SK-N-SH treated with all-trans-retinoic acid at 6 μM for 48 hours (cell line): ENCODE measurements at regions not wholly inside any gene's neighbourhood (a gene's known extent, or its start where the extent isn't known, plus 50 kb on each side); places are given as distances from the start of the nearest gene placed in this dataset.

Experiments
- CREB5 ChIP-seq: fragments of 250-450 bp; sonication (Bioruptor Pico); IDR thresholded peaks from 2 replicates; pipeline ENCODE4 v1.5.1; 2020; ENCODE audit warnings: low read depth, mild to moderate bottlenecking, moderate library complexity
- GLIS3 ChIP-seq: fragments of 250-450 bp; sonication (Bioruptor Pico); IDR thresholded peaks from 2 replicates; pipeline ENCODE4 v1.5.0; 2020; ENCODE audit warnings: mild to moderate bottlenecking, moderate library complexity
- ISL1 ChIP-seq: fragments of 250-450 bp; sonication (Bioruptor Pico); IDR thresholded peaks from 2 replicates; pipeline ENCODE4 v2.1.2; 2022; ENCODE audit warnings: mild to moderate bottlenecking, moderate library complexity
- PATZ1 ChIP-seq: fragments of 250-450 bp; sonication (Bioruptor Pico); IDR thresholded peaks from 2 replicates; pipeline ENCODE4 v1.8.0; 2020; ENCODE audit warnings: mild to moderate bottlenecking, moderate library complexity, borderline replicate concordance
- POU6F1 ChIP-seq: fragments of 250-450 bp; sonication (Bioruptor Pico); IDR thresholded peaks from 2 replicates; pipeline ENCODE4 v1.8.0; 2021; ENCODE audit warnings: low read depth, mild to moderate bottlenecking, moderate library complexity, borderline replicate concordance
- TOX ChIP-seq: fragments of 250-450 bp; sonication (Bioruptor Pico); IDR thresholded peaks from 2 replicates; pipeline ENCODE4 v1.8.0; 2021; ENCODE audit warnings: mild to moderate bottlenecking, moderate library complexity, borderline replicate concordance
- TSHZ2 ChIP-seq: fragments of 250-450 bp; sonication (Bioruptor Pico); IDR thresholded peaks from 2 replicates; pipeline ENCODE4 v1.5.0; 2020; ENCODE audit warnings: mild to moderate bottlenecking, moderate library complexity
- ZFP3 ChIP-seq: fragments of 250-450 bp; sonication (Bioruptor Pico); IDR thresholded peaks from 2 replicates; pipeline ENCODE4 v1.5.0; 2020; ENCODE audit warnings: mild to moderate bottlenecking, moderate library complexity
- ZFP30 ChIP-seq: fragments of 450-650 bp; formaldehyde crosslinking; IDR thresholded peaks from 2 replicates; pipeline ENCODE4 v1.5.0; 2022; ENCODE audit warnings: mild to moderate bottlenecking, moderate library complexity
- ZNF8 ChIP-seq: fragments of 450-650 bp; formaldehyde crosslinking; IDR thresholded peaks from 2 replicates; pipeline ENCODE4 v1.5.0; 2020; ENCODE audit warnings: mild to moderate bottlenecking, moderate library complexity

GRCh38 chr14:87628129-87628528 is 364.9 kb downstream of the GALC start:
- TF ChIP-seq ZFP30 (CRISPR knock-in tag), result no peak
- TF ChIP-seq ZFP3, result no peak
- no peak for TF ChIP-seq PATZ1 (CRISPR knock-in tag)
- no peak for TF ChIP-seq TOX
- no peak for TF ChIP-seq GLIS3 (CRISPR knock-in tag)
- no peak for TF ChIP-seq CREB5 (CRISPR knock-in tag)
- no peak for TF ChIP-seq ISL1 (CRISPR knock-in tag)
- TF ChIP-seq TSHZ2, result no peak
- no peak for TF ChIP-seq ZNF8 (CRISPR knock-in tag)
- no peak for TF ChIP-seq POU6F1 (CRISPR knock-in tag)
